GM21390 (cell line): ENCODE measurements at regions not wholly inside any gene's neighbourhood (a gene's known extent, or its start where the extent isn't known, plus 50 kb on each side); places are given as distances from the start of the nearest gene placed in this dataset.

Source experiments
- ATAC-seq: cut with Tn5 transposase; IDR thresholded peaks from one replicate; pipeline ENCODE4 v1.9.1; 2021; ENCODE audit not compliant: unreplicated experiment

DNA sequence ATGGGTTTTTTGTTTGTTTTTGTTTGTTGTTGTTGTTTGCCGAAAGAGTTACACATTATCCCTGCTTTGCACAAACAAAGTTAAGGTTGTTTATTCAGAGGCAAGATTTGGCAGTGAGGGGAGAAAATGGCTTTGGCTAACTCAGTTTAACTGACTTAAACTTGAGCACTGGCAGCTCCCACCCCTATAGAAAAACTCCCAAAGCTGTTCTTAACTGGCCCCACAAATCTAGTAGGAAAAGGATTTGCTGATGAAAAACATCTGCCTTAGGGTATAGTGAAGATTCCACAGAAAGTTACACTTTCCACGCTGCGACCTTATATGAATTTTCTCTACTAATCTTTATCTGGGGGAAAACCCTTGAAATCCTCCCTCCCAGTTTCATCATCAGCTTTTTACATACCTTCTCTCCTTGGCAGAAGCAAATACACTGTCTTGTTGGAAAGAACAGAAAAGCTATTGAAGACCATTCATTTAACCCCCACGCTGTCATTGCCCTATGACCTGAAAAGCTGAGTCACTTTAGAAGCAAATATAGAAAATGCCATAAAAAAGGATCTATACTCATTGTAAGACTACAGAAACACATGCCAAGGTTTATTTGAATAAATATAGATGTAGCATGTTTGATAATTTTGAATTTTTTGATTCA is 551.7 kb downstream of the NR2F2 start:
- ATAC-seq = no peak

DNA sequence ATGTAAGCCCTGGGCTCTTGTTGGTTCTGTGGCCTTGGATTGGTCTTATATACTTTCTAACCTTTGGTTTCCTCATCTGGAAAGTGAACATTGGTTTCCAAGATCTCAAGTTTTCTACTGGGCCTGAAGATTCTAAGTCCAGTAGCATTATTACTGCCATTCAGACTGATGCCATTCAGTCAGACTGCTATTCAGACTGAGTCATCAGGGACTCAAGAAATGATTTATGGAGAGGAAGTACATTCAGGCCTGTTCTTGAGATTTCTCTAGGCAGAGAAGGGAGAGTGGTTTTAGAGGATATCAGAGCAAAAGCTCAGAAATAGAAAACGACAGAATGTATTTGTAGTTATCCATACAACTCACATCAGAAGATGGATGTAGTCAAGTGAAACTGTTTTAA is 557.2 kb downstream of the NR2F2 start:
- no peak for ATAC-seq

DNA sequence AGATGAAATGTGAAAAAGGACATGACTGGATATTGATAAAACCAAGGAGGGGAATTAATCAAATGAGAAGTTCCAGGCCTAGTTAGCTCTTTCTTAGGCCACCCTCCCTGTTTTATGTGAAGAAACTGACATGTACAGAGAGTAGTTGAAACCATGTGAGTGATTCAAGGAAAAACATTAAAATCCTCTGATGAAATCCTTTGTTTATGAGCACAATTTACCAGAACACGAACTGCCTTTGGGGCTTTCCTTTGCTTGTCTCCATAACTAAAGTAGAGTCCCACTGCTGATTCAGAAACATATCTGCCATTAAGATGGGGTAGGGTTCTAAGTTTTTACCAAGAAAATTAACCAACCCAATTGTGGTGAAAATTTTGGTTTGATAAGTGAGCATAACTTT is 558.3 kb downstream of the NR2F2 start:
- no peak for ATAC-seq

DNA sequence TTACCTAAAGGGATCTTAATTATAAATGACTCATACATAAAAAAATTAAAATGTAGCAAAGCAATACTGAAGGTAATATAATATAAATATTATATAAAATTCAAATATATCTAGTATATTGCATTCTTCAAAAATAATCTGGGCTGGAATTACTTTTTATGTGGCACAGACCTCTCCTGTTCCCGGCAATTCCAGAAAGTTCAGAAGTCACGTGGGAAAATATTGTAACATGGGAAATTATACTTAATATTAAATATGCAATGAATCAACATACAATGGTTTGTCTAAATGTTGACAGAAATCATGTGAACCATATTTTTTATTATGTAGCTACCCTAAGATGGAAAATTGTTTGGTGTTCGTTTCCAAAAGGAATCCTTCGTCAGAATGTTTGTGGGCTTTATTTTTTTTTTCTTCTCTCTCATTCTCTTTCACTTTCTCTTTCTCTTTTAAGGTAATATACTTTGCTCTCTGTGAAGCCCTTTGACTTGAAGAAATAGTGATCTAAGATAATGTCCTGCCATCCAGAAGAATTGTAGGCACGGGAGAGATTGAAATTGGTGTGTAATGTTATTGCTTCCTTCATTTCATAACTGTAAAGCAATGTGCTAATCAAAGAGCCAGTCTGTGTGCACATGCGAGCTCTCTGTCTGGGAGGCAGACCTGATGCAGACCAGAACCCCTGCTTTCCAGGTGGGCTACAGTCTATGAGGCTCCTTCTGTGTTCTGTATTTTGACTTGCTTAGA is 559.4 kb downstream of the NR2F2 start:
- ATAC-seq = peak; percentile 61

DNA sequence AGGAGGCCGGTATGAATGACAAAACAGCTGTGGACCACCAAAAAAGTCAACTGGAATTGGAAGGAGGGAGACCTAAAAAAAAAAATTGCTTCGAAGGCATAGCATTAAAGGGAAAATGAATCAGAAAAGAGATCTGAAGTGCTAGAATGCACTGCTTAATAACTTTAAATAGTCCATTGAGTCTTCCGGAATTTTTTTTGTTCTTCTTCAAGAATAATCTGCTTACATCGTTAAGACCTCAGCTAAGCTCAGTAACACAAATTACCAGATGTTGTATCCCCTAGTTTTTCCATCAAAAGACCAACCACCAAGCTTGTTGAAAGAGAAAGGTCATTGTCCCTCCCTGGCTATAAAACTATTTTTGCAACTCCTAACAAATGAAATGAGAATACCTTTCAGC is 560.5 kb downstream of the NR2F2 start:
- no peak for ATAC-seq

DNA sequence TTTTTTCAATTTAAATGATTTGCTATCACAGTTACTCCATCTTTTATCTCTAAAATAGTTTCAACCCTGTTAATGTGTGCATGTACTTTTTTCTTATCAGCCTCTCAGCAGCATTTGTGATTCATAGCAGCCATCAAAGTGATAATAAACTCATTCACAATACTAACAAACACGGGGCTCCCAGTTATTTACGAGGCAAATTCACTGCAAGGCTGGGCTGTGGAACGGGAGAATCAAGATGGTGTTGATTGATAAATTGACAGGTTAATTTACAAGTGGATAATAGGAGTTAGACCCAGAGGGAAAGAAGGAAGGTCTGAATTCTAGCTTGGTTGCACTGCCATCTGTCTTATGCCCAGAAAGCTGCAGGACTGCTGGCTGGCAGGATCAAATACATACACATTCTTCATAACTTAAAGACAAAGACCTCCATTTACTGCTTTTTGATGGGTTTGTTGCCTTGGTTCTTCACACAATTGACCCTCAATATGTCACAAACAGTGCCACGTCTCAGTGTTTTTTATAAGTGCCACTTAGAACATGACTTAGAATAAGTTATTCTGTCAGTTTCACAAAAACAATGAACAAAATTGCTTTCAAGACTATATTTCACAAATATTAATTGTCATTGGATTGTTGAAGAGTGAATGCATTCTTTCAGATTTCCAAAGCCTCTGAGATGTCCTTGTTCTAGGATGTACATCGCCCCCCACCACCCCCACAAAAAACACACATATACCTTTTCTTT is 562.8 kb downstream of the NR2F2 start:
- ATAC-seq = no peak

DNA sequence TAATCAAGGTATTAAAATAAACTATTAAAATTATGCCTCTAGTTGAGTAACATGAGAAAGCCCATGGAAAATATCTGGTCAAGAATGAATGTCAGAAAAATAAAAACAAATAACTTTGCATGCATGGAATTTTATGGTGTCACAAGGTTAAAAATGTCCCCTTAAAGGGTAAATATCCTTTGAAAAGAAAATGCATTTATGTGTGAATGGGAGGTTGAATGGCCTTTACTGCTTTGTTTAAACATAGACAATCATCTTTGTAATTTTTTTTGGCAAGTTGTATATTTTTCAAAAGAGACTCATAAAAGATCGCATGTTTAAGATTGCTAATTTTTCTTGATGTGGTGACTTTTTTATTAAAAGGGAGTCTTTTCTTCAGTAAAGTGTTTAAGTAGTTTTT is 564.2 kb downstream of the NR2F2 start:
- no peak for ATAC-seq

DNA sequence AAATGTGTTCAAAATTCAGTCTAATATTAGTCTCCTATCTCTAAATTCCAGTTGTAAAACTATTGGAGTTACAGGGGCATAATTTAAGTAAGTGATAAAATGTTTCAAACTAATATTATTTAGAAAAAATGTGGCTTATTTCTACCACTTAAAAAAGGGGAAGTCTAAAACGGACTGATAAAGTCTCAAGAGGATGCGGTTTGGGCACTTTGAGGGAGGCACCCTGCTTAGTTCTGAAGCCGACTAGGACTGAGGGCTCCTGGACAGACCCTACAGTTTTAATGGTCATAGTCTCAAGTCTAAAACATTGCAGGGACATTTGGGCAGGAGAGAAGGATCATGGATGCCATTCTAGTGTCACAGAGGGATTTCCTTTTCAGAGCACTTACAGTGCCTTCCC is 566.3 kb downstream of the NR2F2 start:
- ATAC-seq = no peak

DNA sequence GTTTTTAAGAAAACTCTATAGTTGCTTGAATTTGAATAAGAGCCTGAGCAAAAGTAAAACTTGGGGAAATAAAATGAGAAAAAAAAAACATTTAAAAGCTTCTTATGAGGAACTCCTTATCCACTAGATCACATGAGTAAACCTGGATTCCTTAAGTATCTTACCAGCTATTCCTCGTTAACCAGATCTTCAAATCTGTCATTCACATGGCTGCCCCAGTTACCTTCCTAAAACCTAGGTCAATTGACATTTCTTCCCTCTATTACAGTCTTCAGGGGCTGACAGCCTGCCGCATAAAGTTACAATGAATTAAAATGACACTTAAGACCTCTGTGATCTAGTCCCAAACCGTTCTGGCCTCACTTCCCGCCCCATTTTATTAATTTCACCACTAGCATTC is 583.6 kb downstream of the NR2F2 start:
- no peak for ATAC-seq

DNA sequence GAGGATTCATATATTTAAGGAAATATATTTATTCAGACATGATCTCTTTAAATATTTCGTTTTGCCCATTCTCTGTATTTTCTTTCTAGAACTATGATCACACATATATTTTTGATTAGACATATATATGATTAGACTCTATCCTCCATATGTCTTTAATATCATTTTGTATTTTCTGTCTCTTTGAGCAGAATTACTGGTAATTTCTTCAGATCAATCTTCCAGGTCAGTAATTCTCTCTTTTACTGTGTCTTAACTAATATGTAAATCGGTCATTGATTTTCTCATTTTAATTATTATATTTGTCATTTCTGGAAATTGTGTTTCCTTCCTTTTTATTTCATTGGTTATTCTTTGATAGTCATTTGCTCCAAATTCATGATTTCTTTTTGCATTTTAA is 586.2 kb downstream of the NR2F2 start:
- ATAC-seq = no peak

DNA sequence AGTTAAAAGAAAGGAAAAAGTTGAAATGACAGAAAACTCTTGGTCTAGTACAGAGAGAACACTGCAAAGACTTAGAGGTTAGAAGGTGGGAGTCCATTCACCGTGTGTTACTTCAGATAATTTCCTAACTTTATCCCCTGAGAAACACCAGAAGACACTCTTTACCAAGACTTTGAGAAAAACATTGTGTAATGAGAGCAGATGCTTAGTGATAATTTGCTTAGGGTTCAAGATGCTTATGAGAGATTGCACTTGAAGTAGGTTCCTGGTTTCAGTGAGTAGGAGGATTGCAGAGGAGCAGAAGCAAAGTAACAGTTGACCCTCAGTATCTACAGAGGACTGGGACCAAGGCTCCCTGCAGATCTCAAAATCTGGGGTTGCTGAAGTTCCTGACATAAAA is 594.1 kb downstream of the NR2F2 start:
- no peak for ATAC-seq

DNA sequence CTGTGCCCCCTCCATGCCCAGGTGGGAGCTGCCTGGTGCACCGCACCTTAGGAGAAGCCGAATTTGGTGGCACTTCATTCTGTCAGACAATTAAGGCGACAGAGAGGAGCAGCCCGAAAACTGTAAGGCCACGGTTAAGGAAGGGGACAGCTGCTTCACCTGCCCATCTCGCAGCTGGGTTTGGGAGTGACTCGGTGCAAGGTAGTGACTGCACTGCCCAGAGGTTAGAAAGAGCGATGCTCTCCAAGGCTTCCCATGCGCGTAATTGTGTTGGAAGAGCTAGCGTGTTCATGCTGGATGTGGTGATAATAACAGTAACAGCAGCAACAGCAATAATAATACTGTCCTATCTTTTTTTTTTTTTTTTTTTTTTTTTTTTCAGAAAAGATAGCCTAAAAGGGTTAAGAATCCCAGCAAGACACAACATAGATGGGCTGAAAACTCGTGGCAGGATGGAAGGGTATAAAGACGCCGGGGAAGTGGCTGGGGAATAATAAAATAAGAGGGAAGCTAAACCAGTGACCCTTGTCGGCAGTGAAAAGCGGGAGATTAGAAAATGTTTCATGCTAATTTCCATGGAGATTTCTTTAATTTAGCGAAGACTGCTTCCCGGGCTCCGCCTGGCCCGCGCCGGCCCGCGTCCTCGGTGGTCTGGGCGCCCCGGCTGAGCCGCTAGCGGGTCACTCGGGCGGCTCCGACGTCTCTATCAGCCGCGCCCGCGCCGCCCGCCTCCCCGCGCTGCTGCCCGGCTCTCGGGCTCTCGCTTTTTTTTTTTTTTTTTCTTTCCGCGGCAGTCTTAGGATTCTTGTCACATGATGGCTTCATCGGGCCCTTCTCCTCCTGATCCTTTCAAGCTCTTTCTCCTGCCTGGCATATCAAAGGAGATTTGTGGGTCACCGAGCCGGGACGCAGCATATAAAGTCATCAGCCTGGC is 617.1 kb downstream of the NR2F2 start:
- ATAC-seq = no peak

DNA sequence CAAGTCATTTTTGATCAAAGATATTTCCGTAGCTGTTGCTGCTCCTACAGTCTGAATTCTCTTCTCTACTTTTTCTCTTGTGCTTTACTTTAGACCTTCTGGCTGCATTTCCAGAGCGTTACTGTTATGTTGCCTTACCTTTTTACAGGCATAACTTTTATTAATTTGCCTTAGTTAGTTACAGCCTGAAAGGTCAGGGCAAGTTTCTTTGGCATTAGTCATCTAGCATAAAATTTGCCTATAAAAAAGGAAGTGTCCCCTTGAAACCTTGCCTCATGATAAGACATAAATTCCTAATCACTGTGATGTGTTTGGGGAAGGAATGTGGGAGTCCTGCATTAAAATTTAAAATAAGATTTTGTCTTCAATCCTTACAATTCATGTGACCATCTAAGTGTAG is 618.5 kb downstream of the NR2F2 start:
- no peak for ATAC-seq

DNA sequence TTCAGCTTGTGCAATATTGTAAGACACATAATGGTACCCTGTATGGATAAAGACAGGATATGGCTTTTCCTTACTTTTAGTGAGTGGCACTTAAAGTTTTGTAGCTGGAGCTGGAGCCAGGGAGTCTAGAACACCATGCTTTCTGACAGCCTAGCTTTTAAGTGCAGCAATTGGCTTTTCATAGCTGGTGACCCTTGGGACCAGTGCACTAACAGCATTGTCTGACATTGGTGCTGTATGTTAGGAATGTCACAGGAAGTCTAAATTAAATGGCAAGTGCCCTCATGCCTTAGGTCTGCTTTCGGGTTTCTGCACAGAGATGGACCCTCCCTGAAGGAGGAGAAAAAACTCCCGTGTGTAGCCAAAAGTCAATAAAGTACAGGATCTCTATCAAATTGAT is 628.2 kb downstream of the NR2F2 start:
- ATAC-seq = no peak

DNA sequence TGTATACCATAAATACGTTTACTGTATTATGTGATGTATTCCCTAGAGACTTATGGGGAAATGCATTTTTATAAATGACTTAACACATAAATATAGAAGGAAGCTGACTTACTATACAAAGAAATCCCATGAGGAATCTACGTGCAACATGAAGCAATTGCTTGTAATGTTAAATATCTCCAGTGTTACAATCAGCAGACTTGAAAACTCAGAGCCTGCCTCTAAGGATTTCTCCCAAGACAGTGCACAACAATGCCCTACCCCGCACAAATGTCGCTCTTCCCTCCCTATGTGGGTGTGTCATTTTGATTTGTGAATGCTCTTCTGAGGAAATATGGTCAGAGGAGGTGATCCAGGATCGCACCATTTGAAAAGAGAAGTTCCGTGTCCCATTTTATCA is 629.0 kb downstream of the NR2F2 start:
- no peak for ATAC-seq

DNA sequence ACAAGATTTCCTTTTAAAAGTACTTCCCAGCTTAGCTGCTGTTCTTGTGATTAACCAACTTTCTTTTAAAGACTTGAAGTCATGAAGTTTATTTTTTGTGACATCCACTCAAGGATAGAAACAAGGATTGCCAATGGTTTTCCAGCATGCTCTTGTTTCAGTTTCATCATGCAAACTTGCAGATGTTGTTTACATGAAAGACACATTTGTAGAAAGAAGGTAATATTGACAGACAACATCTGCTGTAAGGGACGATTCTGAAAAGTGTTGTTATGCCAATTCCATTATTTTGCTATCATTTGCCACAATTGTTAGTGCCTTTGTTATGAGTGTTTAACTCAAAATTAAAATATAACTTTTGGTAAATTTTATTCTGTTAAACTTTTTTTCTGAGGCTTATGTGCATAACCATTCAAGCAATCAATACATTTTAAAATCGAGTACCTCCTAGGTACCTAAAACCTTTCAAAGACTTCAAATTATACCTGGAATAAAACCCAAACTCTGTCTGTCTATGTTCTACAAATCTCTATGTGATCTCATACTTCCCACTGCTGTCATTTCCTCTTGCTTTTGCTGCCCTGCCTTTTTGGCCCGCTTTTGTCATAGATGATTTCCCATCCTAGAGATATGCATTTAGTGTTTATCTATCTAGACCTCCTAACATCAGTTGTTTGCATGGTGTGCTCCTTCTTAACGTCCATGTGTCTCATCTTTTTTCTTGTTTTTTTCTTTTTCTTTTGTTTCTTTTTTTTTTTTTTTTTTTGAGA is 630.4 kb downstream of the NR2F2 start:
- ATAC-seq = no peak

DNA sequence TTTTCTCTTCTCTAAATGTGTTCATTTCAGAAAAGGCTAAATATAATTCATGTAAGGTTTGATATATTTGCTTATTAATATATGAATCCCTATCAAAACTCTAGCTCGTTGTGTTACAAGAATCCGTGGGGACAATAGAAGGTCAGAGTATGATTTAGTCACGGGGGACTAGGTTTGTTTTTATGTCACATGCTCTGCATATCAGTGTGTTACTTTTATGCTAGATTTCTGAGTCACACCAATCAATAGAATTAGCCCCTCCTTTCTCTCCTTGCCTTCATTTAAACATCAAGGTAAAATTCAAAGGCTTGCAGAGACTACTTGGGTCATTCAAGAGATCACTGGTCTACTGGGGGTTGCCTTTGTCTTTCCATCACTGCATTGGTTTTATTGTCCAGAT is 636.1 kb downstream of the NR2F2 start:
- ATAC-seq = no peak

DNA sequence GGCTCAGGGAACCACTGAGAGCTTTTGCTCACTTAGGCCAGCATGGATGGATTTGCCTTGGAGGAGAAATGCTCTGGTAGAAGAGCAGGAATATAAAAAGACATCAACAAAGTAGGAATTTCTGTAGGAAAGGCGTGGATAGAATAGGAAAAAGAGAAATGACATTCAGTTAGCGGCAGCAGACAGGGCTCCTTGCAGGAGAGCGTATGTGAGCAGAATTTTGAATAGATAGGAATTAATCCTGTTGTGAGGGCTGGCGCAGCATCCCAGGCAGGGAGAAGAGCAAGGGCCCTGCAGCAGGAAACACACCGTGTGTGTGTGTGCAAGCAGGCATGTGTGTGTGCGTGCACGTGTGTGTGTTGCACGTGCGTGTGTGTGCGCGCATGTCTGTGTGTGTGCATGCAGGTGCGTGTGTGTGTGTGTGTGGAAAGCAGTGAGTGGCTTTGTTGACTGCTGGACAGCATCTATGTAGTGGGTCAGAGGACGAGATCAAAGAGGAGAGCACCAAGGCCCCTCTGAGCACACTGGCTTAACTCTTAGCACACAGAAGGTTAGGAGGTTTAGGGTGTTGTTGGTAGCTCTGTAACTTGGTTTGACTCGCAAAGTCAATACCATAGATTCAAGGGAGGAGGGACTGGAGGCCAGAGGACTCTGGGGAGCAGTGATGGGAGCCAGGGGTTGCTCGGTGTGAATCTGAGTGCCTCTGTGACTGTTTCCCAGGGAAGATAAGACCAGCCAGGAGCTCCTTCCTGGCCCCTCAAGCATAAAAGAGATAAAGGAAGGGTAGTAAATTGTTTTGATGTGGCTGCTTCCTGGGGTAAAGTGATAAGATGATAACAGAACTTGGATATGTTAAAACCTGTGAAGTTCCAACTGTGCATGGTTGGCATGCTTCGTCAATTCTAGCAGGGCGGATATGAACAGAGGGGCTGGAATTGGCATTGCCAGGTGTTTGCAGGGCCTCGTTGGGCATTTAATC is 639.5 kb downstream of the NR2F2 start:
- ATAC-seq = no peak

DNA sequence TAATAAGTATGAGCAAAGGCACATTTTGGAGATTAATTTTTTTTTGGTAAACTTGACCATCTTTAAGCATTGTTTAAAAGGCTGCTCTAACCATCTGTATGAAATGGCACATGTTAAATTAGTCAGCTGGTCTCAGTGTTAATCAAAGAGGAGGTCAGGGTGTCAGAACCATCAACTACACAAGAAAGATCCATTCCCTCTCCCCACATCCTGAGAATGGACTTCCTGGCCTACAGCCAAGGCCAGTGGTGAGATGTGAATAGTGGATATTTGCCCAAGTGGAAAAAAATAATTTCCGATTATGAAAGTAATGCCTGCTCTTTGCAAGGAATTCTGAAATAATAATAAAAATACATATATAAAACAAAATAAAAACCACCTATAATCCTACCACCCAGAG is 641.7 kb downstream of the NR2F2 start:
- no peak for ATAC-seq
